ENCODE measurements at regions not wholly inside any gene's neighbourhood (a gene's known extent, or its start where the extent isn't known, plus 50 kb on each side); places are given as distances from the start of the nearest gene placed in this dataset.

- no peak for TF ChIP-seq RAD21 (IDR thresholded peaks at IDR 0.05; ENCODE audit: low read depth)
- TF ChIP-seq, protein P1, sequence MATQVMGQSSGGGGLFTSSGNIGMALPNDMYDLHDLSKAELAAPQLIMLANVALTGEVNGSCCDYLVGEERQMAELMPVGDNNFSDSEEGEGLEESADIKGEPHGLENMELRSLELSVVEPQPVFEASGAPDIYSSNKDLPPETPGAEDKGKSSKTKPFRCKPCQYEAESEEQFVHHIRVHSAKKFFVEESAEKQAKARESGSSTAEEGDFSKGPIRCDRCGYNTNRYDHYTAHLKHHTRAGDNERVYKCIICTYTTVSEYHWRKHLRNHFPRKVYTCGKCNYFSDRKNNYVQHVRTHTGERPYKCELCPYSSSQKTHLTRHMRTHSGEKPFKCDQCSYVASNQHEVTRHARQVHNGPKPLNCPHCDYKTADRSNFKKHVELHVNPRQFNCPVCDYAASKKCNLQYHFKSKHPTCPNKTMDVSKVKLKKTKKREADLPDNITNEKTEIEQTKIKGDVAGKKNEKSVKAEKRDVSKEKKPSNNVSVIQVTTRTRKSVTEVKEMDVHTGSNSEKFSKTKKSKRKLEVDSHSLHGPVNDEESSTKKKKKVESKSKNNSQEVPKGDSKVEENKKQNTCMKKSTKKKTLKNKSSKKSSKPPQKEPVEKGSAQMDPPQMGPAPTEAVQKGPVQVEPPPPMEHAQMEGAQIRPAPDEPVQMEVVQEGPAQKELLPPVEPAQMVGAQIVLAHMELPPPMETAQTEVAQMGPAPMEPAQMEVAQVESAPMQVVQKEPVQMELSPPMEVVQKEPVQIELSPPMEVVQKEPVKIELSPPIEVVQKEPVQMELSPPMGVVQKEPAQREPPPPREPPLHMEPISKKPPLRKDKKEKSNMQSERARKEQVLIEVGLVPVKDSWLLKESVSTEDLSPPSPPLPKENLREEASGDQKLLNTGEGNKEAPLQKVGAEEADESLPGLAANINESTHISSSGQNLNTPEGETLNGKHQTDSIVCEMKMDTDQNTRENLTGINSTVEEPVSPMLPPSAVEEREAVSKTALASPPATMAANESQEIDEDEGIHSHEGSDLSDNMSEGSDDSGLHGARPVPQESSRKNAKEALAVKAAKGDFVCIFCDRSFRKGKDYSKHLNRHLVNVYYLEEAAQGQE (IDR thresholded peaks at IDR 0.05; ENCODE audit: low read depth) = no peak
- TF ChIP-seq TCF12 (IDR thresholded peaks at IDR 0.05; ENCODE audit: low read depth) = no peak
- no peak for TF ChIP-seq TAF1 (IDR thresholded peaks at IDR 0.05; ENCODE audit: low read depth)
- TF ChIP-seq EP300 (IDR thresholded peaks at IDR 0.05; ENCODE audit: borderline replicate concordance) = no peak
- TF ChIP-seq NFIC (IDR thresholded peaks at IDR 0.05) = no peak
- TF ChIP-seq EGR1 (IDR thresholded peaks at IDR 0.05) = no peak
- no peak for TF ChIP-seq USF1 (IDR thresholded peaks at IDR 0.05)
- TF ChIP-seq YY1 (IDR thresholded peaks at IDR 0.05; ENCODE audit: low read depth) = no peak
- no peak for TF ChIP-seq CREB1 (IDR thresholded peaks at IDR 0.05; ENCODE audit: low read depth)
Measured at GRCh38 chr3:168154089-168154488, 58.4 kb upstream of the GOLIM4 start.
